Activated CD8-positive, alpha-beta memory T cell treated with anti-CD3 and anti-CD28 coated beads, Interleukin-2, amount 10 ng/mL, durations not matched to agents 7 days and 5 days (primary cell): ENCODE measurements at regions not wholly inside any gene's neighbourhood (a gene's known extent, or its start where the extent isn't known, plus 50 kb on each side); places are given as distances from the start of the nearest gene placed in this dataset.

ENCODE experiments used
- ATAC-seq: fragments of 150-1000 bp; cut with Tn5 transposase; one replicate; pipeline ENCODE4 v1.10.0; 2021; ENCODE audit warnings: moderate library complexity
- CTCF ChIA-PET: fragments of 350-600 bp; sonication (Branson Sonifier 250); formaldehyde crosslinking; loops from one replicate; lab custom pipeline; 2021; ENCODE audit warnings: antibody characterized with exemption; lab: Charles Lee
- DNase-seq: peaks from one replicate; pipeline ENCODE4 v3.0.0-alpha.2; 2020
- H3K27ac Mint-ChIP-seq: one replicate; pipeline ENCODE4 v1.8.0; 2021; ENCODE audit warnings: mild to moderate bottlenecking, mixed read lengths
- H3K27me3 Mint-ChIP-seq: one replicate; pipeline ENCODE4 v1.8.0; 2021; ENCODE audit warnings: mixed read lengths
- H3K36me3 Mint-ChIP-seq: one replicate; pipeline ENCODE4 v1.8.0; 2021; ENCODE audit warnings: mild to moderate bottlenecking, mixed read lengths
- H3K4me1 Mint-ChIP-seq: one replicate; pipeline ENCODE4 v1.8.0; 2021; ENCODE audit warnings: mixed read lengths
- H3K4me3 Mint-ChIP-seq: one replicate; pipeline ENCODE4 v1.8.0; 2021; ENCODE audit warnings: mild to moderate bottlenecking, moderate library complexity, mixed read lengths
- H3K9me3 Mint-ChIP-seq: one replicate; pipeline ENCODE4 v1.8.0; 2022; ENCODE audit warnings: low read depth, mixed read lengths

GRCh38 chr2:238786792-238787490, 60.9 kb upstream of the TWIST2 start:
- CTCF ChIA-PET: no interaction called here
- no peaks in the 10 kb centered on the region for H3K36me3 Mint-ChIP-seq
- no peak for ATAC-seq
- DNase-seq: no peak
- no peaks in the 10 kb centered on the region for H3K9me3 Mint-ChIP-seq
- H3K27me3 Mint-ChIP-seq: peaks cover 15% of the 10 kb centered on the region
- no peak overlapping the region for H3K4me3 Mint-ChIP-seq
- H3K27ac Mint-ChIP-seq: no peak overlapping the region
- H3K4me1 Mint-ChIP-seq: no peaks in the 10 kb centered on the region

- no peak for DNase-seq
- H3K9me3 Mint-ChIP-seq: no peaks in the 10 kb centered on the region
- H3K27me3 Mint-ChIP-seq: peaks cover 15% of the 10 kb centered on the region
- CTCF ChIA-PET: no interaction called here
- H3K4me3 Mint-ChIP-seq: no peak overlapping the region
- H3K27ac Mint-ChIP-seq: no peak overlapping the region
- ATAC-seq: no peak
- no peaks in the 10 kb centered on the region for H3K4me1 Mint-ChIP-seq
- no peaks in the 10 kb centered on the region for H3K36me3 Mint-ChIP-seq
These were observed 60.4 kb upstream of the TWIST2 start for GRCh38 chr2:238787501-238787900.

GRCh38 chr2:238789317-238789806, 58.5 kb upstream of the TWIST2 start:
- H3K9me3 Mint-ChIP-seq: no peaks in the 10 kb centered on the region
- H3K4me3 Mint-ChIP-seq: no peak overlapping the region
- ATAC-seq: no peak
- no peaks in the 10 kb centered on the region for H3K4me1 Mint-ChIP-seq
- DNase-seq: no peak
- H3K27me3 Mint-ChIP-seq: peaks cover 10% of the 10 kb centered on the region
- no peak overlapping the region for H3K27ac Mint-ChIP-seq
- no peaks in the 10 kb centered on the region for H3K36me3 Mint-ChIP-seq
- CTCF ChIA-PET: no interaction called here

GRCh38 chr2:238790126-238790832, 57.6 kb upstream of the TWIST2 start:
- peaks cover 7% of the 10 kb centered on the region for H3K27me3 Mint-ChIP-seq
- H3K36me3 Mint-ChIP-seq: no peaks in the 10 kb centered on the region
- CTCF ChIA-PET: no interaction called here
- H3K4me1 Mint-ChIP-seq: no peaks in the 10 kb centered on the region
- no peak overlapping the region for H3K27ac Mint-ChIP-seq
- ATAC-seq: no peak
- H3K4me3 Mint-ChIP-seq: no peak overlapping the region
- H3K9me3 Mint-ChIP-seq: no peaks in the 10 kb centered on the region
- DNase-seq: no peak

GRCh38 chr2:238790833-238791230, 57.1 kb upstream of the TWIST2 start:
- Mint-ChIP-seq H3K27ac (no peak overlapping the region), H3K4me1 (no peaks in the 10 kb centered on the region), H3K9me3 (no peaks in the 10 kb centered on the region), H3K36me3 (no peaks in the 10 kb centered on the region), H3K4me3 (no peak overlapping the region), H3K27me3 (peaks cover 7% of the 10 kb centered on the region)
- ATAC-seq (no peak), DNase-seq (no peak)
- CTCF ChIA-PET: no interaction called here

GRCh38 chr2:238791354-238791753, 56.5 kb upstream of the TWIST2 start:
- Mint-ChIP-seq H3K4me3 (no peak overlapping the region), H3K9me3 (no peaks in the 10 kb centered on the region), H3K27me3 (peaks cover 7% of the 10 kb centered on the region), H3K36me3 (no peaks in the 10 kb centered on the region), H3K4me1 (no peaks in the 10 kb centered on the region), H3K27ac (no peak overlapping the region)
- DNase-seq: no peak
- no peak for ATAC-seq
- CTCF ChIA-PET: no interaction called here

GRCh38 chr2:238793306-238793705, 54.6 kb upstream of the TWIST2 start:
- no peak overlapping the region for H3K27ac Mint-ChIP-seq
- DNase-seq: no peak
- no peak overlapping the region for H3K4me3 Mint-ChIP-seq
- no peaks in the 10 kb centered on the region for H3K36me3 Mint-ChIP-seq
- no peak for ATAC-seq
- CTCF ChIA-PET: no interaction called here
- no peaks in the 10 kb centered on the region for H3K9me3 Mint-ChIP-seq
- H3K27me3 Mint-ChIP-seq: peaks cover 8% of the 10 kb centered on the region
- H3K4me1 Mint-ChIP-seq: no peaks in the 10 kb centered on the region

- no peaks in the 10 kb centered on the region for H3K36me3 Mint-ChIP-seq
- DNase-seq (no peak), ATAC-seq (no peak)
- no peak overlapping the region for H3K27ac Mint-ChIP-seq
- no peaks in the 10 kb centered on the region for H3K4me1 Mint-ChIP-seq
- no peak overlapping the region for H3K4me3 Mint-ChIP-seq
- H3K9me3 Mint-ChIP-seq: no peaks in the 10 kb centered on the region
- CTCF ChIA-PET: no interaction called here
- peaks cover 10% of the 10 kb centered on the region for H3K27me3 Mint-ChIP-seq
These were observed 54.0 kb upstream of the TWIST2 start for GRCh38 chr2:238793801-238794449.

- Mint-ChIP-seq H3K27me3 (peaks cover 9% of the 10 kb centered on the region), H3K4me3 (no peak overlapping the region), H3K27ac (no peak overlapping the region), H3K4me1 (no peaks in the 10 kb centered on the region), H3K36me3 (no peaks in the 10 kb centered on the region), H3K9me3 (no peaks in the 10 kb centered on the region)
- CTCF ChIA-PET: no interaction called here
- no peak for DNase-seq
- no peak for ATAC-seq
These were observed 51.5 kb upstream of the TWIST2 start for GRCh38 chr2:238796223-238796885.

GRCh38 chr2:238797537-238797936, 50.3 kb upstream of the TWIST2 start:
- Mint-ChIP-seq H3K9me3 (no peaks in the 10 kb centered on the region), H3K27me3 (peaks cover 9% of the 10 kb centered on the region), H3K36me3 (no peaks in the 10 kb centered on the region), H3K4me1 (no peaks in the 10 kb centered on the region), H3K27ac (no peak overlapping the region), H3K4me3 (no peak overlapping the region)
- CTCF ChIA-PET: no interaction called here
- DNase-seq (no peak), ATAC-seq (no peak)
